ENCODE measurements at regions not wholly inside any gene's neighbourhood (a gene's known extent, or its start where the extent isn't known, plus 50 kb on each side); places are given as distances from the start of the nearest gene placed in this dataset.

- Histone ChIP-seq H3K27me3 (no peaks in the 10 kb centered on the region), H3K36me3 (no peaks in the 10 kb centered on the region), H3K27ac (no peak overlapping the region), H3K9me3 (no peaks in the 10 kb centered on the region), H3K4me3 (no peak overlapping the region), H3K4me1 (no peaks in the 10 kb centered on the region)
- DNase-seq = no peak
- no peak for TF ChIP-seq POLR2A (IDR thresholded peaks at IDR 0.05)
- TF ChIP-seq CTCF (IDR thresholded peaks at IDR 0.05) = no peak
Measured at GRCh38 chr1:79613046-79613445, 606.5 kb upstream of the ADGRL4 start.

GRCh38 chr1:79604490-79605198 lies 598.1 kb upstream of the ADGRL4 start:
- TF ChIP-seq POLR2A (IDR thresholded peaks at IDR 0.05) = no peak
- no peak for TF ChIP-seq CTCF (IDR thresholded peaks at IDR 0.05)
- H3K27ac ChIP-seq = no peak overlapping the region
- H3K9me3 ChIP-seq = no peaks in the 10 kb centered on the region
- no peaks in the 10 kb centered on the region for H3K27me3 ChIP-seq
- H3K4me1 ChIP-seq = no peaks in the 10 kb centered on the region
- DNase-seq = no peak
- H3K4me3 ChIP-seq = no peak overlapping the region
- no peaks in the 10 kb centered on the region for H3K36me3 ChIP-seq

GRCh38 chr1:79603843-79604242 lies 597.3 kb upstream of the ADGRL4 start:
- DNase-seq = no peak
- TF ChIP-seq CTCF (IDR thresholded peaks at IDR 0.05) (no peak), POLR2A (IDR thresholded peaks at IDR 0.05) (no peak)

GRCh38 chr1:79599257-79599656 lies 592.7 kb upstream of the ADGRL4 start:
- no peak overlapping the region for H3K4me3 ChIP-seq
- no peaks in the 10 kb centered on the region for H3K9me3 ChIP-seq
- no peaks in the 10 kb centered on the region for H3K4me1 ChIP-seq
- TF ChIP-seq CTCF (IDR thresholded peaks at IDR 0.05) = no peak
- TF ChIP-seq POLR2A (IDR thresholded peaks at IDR 0.05) = no peak
- no peak overlapping the region for H3K27ac ChIP-seq
- no peaks in the 10 kb centered on the region for H3K27me3 ChIP-seq
- DNase-seq = no peak
- H3K36me3 ChIP-seq = no peaks in the 10 kb centered on the region

More at GRCh38 chr1:79603843-79604242, 597.3 kb upstream of the ADGRL4 start:
- H3K27ac ChIP-seq = no peak overlapping the region
- H3K36me3 ChIP-seq = no peaks in the 10 kb centered on the region
- no peaks in the 10 kb centered on the region for H3K9me3 ChIP-seq
- no peak overlapping the region for H3K4me3 ChIP-seq
- H3K4me1 ChIP-seq = no peaks in the 10 kb centered on the region
- H3K27me3 ChIP-seq = no peaks in the 10 kb centered on the region

- no peaks in the 10 kb centered on the region for H3K36me3 ChIP-seq
- H3K27me3 ChIP-seq = no peaks in the 10 kb centered on the region
- H3K9me3 ChIP-seq = no peaks in the 10 kb centered on the region
- no peaks in the 10 kb centered on the region for H3K4me1 ChIP-seq
- TF ChIP-seq CTCF (IDR thresholded peaks at IDR 0.05) = no peak
- no peak for TF ChIP-seq POLR2A (IDR thresholded peaks at IDR 0.05)
- H3K27ac ChIP-seq = no peak overlapping the region
- no peak for DNase-seq
- H3K4me3 ChIP-seq = no peak overlapping the region
Measured at GRCh38 chr1:79595931-79596330, 589.4 kb upstream of the ADGRL4 start.
